DND-41 (cell line): ENCODE measurements at regions not wholly inside any gene's neighbourhood (a gene's known extent, or its start where the extent isn't known, plus 50 kb on each side); places are given as distances from the start of the nearest gene placed in this dataset.

Experiments used
- ATAC-seq: fragments of 200-7000 bp; cut with Tn5 transposase; 3 replicates; pipeline ENCODE4 v1.9.1; 2021; ENCODE audit warnings: low read depth; ENCODE audit not compliant: insufficient read depth
- DNase-seq: peaks from one replicate; pipeline ENCODE4 v3.0.0-alpha.2; 2020
- H2AFZ ChIP-seq: 2 replicates; pipeline ENCODE4 v1.6.0; 2012; ENCODE audit warnings: low read depth, low read length
- H3K27ac ChIP-seq: 2 replicates; pipeline ENCODE4 v1.5.1; 2012; ENCODE audit warnings: low read length, inconsistent platforms
- H3K27me3 ChIP-seq: fragments of 200-600 bp; sonication (generic); 2 replicates; pipeline ENCODE4 v1.6.0; 2012; ENCODE audit warnings: low read length, mild to moderate bottlenecking, inconsistent platforms; ENCODE audit not compliant: insufficient read depth, poor library complexity
- H3K36me3 ChIP-seq: 2 replicates; pipeline ENCODE4 v1.5.1; 2012; ENCODE audit warnings: low read length, inconsistent platforms; ENCODE audit not compliant: insufficient read depth
- H3K4me1 ChIP-seq: 2 replicates; pipeline ENCODE4 v1.5.1; 2012; ENCODE audit warnings: mild to moderate bottlenecking, low read length; ENCODE audit not compliant: insufficient read depth
- H3K4me2 ChIP-seq: 2 replicates; pipeline ENCODE4 v1.6.0; 2012; ENCODE audit warnings: mild to moderate bottlenecking, moderate library complexity, low read length, inconsistent platforms; ENCODE audit not compliant: insufficient read depth
- H3K4me3 ChIP-seq, 2 experiments: fragments of 200-600 bp in 1 of 2; shearing (Covaris generic) in 1 of 2; 2 replicates each; pipeline ENCODE4 v1.5.1; 2012 to 2016; ENCODE audit warnings: inconsistent platforms in 2 of 2, low read length in 2 of 2, mild to moderate bottlenecking in 2 of 2, low read depth in 1 of 2, moderate library complexity in 1 of 2
- H3K79me2 ChIP-seq: 2 replicates; pipeline ENCODE4 v1.6.0; 2012; ENCODE audit warnings: low read length, inconsistent platforms; ENCODE audit not compliant: insufficient read depth
- H3K9ac ChIP-seq: 2 replicates; pipeline ENCODE4 v1.6.0; 2012; ENCODE audit warnings: low read depth, mild to moderate bottlenecking, inconsistent platforms, low read length, moderate library complexity
- H3K9me3 ChIP-seq: 2 replicates; pipeline ENCODE4 v1.5.1; 2012; ENCODE audit warnings: low read length, moderate library complexity, mild to moderate bottlenecking, inconsistent platforms; ENCODE audit not compliant: insufficient read depth, severe bottlenecking
- H4K20me1 ChIP-seq: 2 replicates; pipeline ENCODE4 v1.6.0; 2012; ENCODE audit warnings: low read length; ENCODE audit not compliant: insufficient read depth
- EZH2 ChIP-seq: IDR thresholded peaks from 3 replicates; pipeline ENCODE4 v1.6.1; 2012; ENCODE audit warnings: borderline replicate concordance, low read depth, mild to moderate bottlenecking, moderate library complexity, low read length, inconsistent platforms; ENCODE audit not compliant: severe bottlenecking
- TF ChIP-seq, protein P1 (sequence below): IDR thresholded peaks from 2 replicates; pipeline ENCODE4 v1.5.1; 2012; ENCODE audit warnings: borderline replicate concordance, low read length, moderate library complexity, mild to moderate bottlenecking; ENCODE audit not compliant: poor library complexity, severe bottlenecking; ENCODE audit errors: extremely low read depth

DNA sequence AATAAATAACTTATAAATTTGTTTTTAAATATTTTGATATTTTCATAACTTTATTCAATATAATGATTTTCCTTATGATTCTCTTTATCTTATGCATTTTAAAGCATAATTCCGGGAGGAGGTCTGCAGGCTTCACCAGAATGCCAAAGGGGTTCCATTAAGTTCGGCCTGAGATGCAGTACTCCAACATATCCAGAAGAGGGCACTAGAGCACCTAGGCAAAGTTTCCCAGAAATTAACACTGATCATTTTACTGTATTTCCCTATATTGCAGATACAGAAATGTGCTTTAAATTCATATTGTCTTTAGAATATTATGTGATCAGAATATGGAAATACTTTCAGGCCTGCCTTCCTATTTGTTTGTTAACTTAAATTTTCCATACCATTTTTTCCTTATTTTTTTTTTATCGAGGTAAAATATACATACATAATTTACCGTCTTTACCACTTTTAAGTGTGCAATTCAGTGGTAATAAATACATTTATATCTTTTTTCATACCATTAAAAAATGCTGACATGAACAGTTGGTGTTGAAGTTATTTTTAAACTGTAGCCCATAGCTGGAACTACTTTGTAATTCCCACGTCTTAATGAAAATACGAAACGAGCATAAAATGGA, 58.9 kb upstream of the TM9SF2 start:
- Histone ChIP-seq H3K79me2 (no peaks in the 10 kb centered on the region), H3K9me3 (no peaks in the 10 kb centered on the region), H3K9ac (no peak overlapping the region), H3K4me3 (no peak overlapping the region), H2AFZ (no peak overlapping the region), H3K27me3 (peaks cover 11% of the 10 kb centered on the region), H4K20me1 (no peaks in the 10 kb centered on the region), H3K4me2 (no peak overlapping the region), H3K27ac (no peak overlapping the region), H3K4me1 (peaks cover 2% of the 10 kb centered on the region; the same call in 1 of the 2 replicates), H3K36me3 (no peaks in the 10 kb centered on the region)
- ATAC-seq, result peak; percentile 84
- TF ChIP-seq, protein P1, sequence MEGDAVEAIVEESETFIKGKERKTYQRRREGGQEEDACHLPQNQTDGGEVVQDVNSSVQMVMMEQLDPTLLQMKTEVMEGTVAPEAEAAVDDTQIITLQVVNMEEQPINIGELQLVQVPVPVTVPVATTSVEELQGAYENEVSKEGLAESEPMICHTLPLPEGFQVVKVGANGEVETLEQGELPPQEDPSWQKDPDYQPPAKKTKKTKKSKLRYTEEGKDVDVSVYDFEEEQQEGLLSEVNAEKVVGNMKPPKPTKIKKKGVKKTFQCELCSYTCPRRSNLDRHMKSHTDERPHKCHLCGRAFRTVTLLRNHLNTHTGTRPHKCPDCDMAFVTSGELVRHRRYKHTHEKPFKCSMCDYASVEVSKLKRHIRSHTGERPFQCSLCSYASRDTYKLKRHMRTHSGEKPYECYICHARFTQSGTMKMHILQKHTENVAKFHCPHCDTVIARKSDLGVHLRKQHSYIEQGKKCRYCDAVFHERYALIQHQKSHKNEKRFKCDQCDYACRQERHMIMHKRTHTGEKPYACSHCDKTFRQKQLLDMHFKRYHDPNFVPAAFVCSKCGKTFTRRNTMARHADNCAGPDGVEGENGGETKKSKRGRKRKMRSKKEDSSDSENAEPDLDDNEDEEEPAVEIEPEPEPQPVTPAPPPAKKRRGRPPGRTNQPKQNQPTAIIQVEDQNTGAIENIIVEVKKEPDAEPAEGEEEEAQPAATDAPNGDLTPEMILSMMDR, result peak; percentile 95
- no peak for TF ChIP-seq EZH2
- peak; percentile 63 for DNase-seq

DNA sequence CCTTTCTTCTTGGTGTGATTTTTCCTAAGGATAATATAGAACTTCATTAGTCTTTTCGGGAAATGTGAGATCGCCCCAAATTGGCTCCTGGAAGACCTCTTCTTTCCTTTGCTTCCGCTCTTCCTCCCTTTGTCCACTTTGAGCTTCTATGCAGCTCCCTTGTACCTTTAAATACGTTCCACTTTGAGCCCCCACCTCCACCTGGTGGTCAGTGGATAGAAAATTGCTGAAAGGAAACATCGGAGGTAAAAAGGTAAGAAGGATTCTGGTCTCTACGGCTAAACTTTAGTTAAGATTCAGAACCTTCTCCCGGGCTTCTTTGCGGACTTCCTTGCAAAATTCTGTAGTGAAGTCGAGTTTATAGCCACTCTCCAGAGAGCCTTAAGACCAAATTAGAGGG, 55.0 kb upstream of the TM9SF2 start:
- TF ChIP-seq, protein P1, result peak; percentile 5
- TF ChIP-seq EZH2, result no peak
- Histone ChIP-seq H4K20me1 (no peaks in the 10 kb centered on the region), H3K36me3 (no peaks in the 10 kb centered on the region), H3K4me3 (no peak overlapping the region), H3K79me2 (no peaks in the 10 kb centered on the region), H2AFZ (no peak overlapping the region), H3K27me3 (peaks cover 2% of the 10 kb centered on the region), H3K27ac (no peak overlapping the region), H3K9ac (no peak overlapping the region), H3K4me1 (no peaks in the 10 kb centered on the region), H3K4me2 (no peak overlapping the region), H3K9me3 (no peaks in the 10 kb centered on the region)
- no peak for DNase-seq
- ATAC-seq, result no peak

DNA sequence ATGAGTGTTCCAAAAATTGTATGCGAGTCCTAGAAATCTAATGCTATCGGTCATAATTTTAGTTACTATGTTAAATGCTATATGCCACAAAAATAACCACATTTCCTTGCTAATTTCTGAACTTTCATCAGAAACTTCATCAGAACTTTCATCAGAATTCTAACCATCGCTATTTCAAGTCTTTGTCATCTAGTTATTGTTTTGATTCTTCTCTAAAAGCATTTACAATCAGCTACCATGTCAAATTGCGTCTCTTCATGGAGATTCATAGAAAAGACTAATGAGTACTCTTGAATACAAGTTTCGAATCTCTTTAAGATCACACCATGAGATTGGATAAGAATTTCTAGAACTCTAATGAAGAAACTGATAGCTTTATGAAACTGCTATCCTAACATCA, 52.7 kb upstream of the TM9SF2 start:
- Histone ChIP-seq H3K4me3 (no peak overlapping the region), H3K79me2 (no peaks in the 10 kb centered on the region), H3K4me1 (no peaks in the 10 kb centered on the region), H2AFZ (no peak overlapping the region), H3K9me3 (no peaks in the 10 kb centered on the region), H3K9ac (no peak overlapping the region), H3K27ac (no peak overlapping the region), H3K27me3 (no peaks in the 10 kb centered on the region), H3K4me2 (no peak overlapping the region), H3K36me3 (no peaks in the 10 kb centered on the region), H4K20me1 (no peaks in the 10 kb centered on the region)
- ATAC-seq (no peak), DNase-seq (no peak)
- no peak for TF ChIP-seq EZH2
- TF ChIP-seq, protein P1, result no peak

DNA sequence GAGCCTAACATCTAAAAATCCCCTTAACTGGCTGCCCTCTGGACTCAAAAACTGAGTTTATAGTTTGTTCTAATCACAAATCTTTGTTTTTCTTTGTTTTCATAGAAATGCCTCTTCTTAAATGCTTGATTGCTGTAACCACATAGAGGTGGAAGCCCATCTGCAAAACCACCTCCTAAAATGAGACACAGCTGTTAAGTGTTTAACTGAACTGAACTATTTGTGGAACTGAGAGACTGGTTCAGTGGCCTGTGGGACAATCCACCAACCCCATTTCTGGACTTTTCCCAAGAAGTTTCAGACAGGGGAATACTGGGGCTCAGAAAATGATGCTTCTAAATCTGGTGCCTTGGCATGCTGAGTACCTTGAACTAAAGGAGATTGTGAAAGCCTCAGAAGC, 50.9 kb upstream of the TM9SF2 start:
- no peaks in the 10 kb centered on the region for H4K20me1 ChIP-seq
- H3K36me3 ChIP-seq, result no peaks in the 10 kb centered on the region
- H2AFZ ChIP-seq, result no peak overlapping the region
- DNase-seq (no peak), ATAC-seq (no peak)
- no peaks in the 10 kb centered on the region for H3K27me3 ChIP-seq
- H3K79me2 ChIP-seq, result no peaks in the 10 kb centered on the region
- H3K9ac ChIP-seq, result no peak overlapping the region
- H3K4me1 ChIP-seq, result no peaks in the 10 kb centered on the region
- no peak overlapping the region for H3K4me3 ChIP-seq
- no peak overlapping the region for H3K4me2 ChIP-seq
- H3K9me3 ChIP-seq, result peaks cover 5% of the 10 kb centered on the region
- TF ChIP-seq, protein P1, result no peak
- TF ChIP-seq EZH2, result no peak
- no peak overlapping the region for H3K27ac ChIP-seq
